Left ventricle myocardium superior (tissue), 1 donor: ENCODE measurements at regions not wholly inside any gene's neighbourhood (a gene's known extent, or its start where the extent isn't known, plus 50 kb on each side); places are given as distances from the start of the nearest gene placed in this dataset.

Experiments
- ATAC-seq: fragments of 200-7000 bp; cut with Tn5 transposase; one replicate; pipeline ENCODE4 v1.9.1; 2020; ENCODE audit warnings: mild to moderate bottlenecking, moderate library complexity
- DNase-seq: peaks from one replicate; pipeline ENCODE4 v3.0.0-alpha.2; 2020
- intact Hi-C: fragments of 100-400 bp; cut with micrococcal nuclease; formaldehyde crosslinking; loops from one replicate; pipeline ENCODE4 v1.11.0; 2022
- donor health status: DM: no; HTN: yes; CAD: no; lungs with severe emphysema.

DNA sequence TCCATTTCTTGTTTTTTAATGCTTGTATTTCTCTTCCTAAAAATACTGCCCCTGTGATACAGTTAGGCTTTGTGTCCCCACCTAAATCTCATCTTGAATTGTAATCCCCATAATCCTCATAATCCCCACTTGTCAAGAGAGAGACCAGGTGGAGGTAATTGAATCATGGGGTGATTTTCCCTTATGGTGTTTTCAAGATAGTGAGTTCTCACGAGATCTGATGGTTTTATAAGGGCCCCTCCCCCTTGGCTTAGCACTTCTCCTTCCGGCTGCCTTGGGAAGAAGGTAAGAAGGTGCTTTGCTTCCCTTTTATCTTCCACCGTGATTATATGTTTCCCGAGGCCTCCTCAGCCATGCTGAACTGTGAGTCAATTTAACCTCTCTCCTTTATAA lies 227.4 kb downstream of the MAN2A1 start:
- ATAC-seq: no peak
- intact Hi-C loops: no loop called here

GRCh38 chr5:109917966-109918365 lies 228.2 kb downstream of the MAN2A1 start:
- ATAC-seq (no peak), DNase-seq (no peak)
- intact Hi-C loops: no loop called here

More for the DNA sequence above, 227.4 kb downstream of the MAN2A1 start:
- no peak for DNase-seq

- ATAC-seq (no peak), DNase-seq (no peak)
- intact Hi-C loops: no loop called here
Observed at GRCh38 chr5:109920736-109921135, 231.0 kb downstream of the MAN2A1 start.

DNA sequence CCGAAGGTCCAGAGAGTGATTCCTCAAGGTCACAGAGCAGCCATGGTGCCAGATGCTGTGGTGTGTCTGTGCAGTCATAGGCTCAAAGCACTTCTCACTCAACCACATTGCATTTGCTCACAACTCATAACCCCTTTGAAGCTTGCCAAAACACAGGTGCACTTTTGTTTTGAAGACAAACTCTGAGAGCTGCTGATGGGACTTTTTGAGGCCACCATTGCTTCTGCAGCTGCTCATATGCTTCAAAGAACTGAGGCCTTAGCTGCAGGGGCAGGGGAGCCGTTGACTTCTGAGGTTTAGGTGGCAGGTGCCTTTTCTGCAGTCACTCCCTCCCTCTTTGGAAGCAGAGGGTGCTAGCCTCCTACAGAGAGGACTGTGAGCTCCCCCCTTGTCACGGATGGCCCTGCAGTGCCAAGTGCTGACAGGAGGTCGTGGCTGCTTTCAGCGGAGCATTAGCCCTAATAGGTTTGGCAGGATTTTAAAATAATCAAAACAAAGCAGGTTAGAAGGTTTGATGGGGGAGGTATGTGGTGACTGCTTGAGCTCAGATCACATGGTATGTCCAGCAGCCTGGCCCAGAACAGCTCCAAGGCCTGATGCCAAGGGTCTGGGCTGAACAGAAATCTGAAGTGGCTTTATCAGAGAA lies 232.1 kb downstream of the MAN2A1 start:
- ATAC-seq (peak; percentile 97), DNase-seq (peak; percentile 71)
- intact Hi-C loops: no loop called here

- DNase-seq (no peak), ATAC-seq (peak; percentile 13)
- intact Hi-C loops: no loop called here
Observed at GRCh38 chr5:109922381-109922995, 232.8 kb downstream of the MAN2A1 start.

DNA sequence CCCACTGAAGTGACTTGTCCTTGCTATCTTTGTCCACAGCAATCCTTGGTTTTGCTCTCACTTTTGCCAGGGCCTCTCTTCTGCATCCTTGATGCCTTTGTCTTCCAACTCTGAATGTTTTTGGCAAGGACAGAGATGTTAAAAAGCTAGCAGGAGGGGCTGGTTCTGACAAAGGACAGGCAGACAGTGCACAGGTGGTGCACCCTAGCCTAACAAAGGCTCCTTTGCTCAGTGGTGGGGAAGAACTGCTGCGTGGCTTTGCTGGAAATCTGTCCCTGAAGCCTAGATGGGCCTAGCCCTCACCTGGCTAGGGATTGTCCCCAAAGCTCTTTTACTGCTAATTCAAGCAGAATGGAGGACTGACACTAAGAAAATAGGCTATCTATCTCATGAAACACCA lies 233.5 kb downstream of the MAN2A1 start:
- intact Hi-C loops: no loop called here
- DNase-seq: no peak
- no peak for ATAC-seq

GRCh38 chr5:109924237-109925107 lies 234.7 kb downstream of the MAN2A1 start:
- DNase-seq (no peak), ATAC-seq (no peak)
- intact Hi-C loops: no loop called here

- ATAC-seq (no peak), DNase-seq (no peak)
- intact Hi-C loops: no loop called here
Observed at GRCh38 chr5:109927639-109928038, 237.9 kb downstream of the MAN2A1 start.

DNA sequence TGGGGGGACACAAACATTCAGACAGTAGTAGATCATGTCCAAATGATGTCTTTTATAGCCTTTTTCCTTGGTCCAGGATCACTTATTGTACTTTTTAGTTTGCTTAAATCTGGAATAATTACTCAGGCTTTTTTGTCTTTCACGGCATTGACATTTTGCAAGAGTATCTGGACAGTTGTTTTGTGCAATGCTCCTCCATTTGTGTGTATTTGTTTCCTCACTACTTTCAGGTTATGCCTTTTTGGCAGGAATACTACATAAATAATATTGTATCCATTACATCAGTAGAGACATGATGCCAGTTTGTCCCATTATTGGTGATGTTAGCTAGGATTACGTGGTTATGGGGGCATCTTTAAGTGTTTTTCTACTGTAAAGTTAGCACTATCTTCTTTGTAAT lies 238.3 kb downstream of the MAN2A1 start:
- DNase-seq (no peak), ATAC-seq (no peak)
- intact Hi-C loops: no loop called here

GRCh38 chr5:109928811-109929210 lies 239.1 kb downstream of the MAN2A1 start:
- ATAC-seq (no peak), DNase-seq (no peak)
- intact Hi-C loops: no loop called here

- DNase-seq: no peak
- no peak for ATAC-seq
- intact Hi-C loops: no loop called here
Observed at GRCh38 chr5:109929376-109929775, 239.6 kb downstream of the MAN2A1 start.

DNA sequence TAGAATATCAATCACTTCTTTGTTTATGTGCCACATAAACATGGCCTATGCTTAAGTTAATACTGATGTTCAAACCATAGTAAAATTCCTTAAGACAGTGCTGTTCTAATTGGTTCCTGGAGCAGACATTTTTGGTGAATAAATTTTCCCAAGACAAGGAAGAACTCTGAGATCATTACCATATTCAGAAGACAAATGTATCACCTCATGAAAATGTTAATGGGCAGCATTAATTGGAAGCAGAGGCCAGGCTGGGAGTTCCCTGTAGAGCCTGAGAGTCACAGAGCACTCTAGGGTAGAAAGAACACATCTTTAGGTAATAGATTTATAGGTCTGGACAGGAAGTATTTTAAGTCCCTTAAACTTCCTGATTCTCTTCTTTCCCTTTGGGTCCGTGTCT lies 240.2 kb downstream of the MAN2A1 start:
- no peak for DNase-seq
- intact Hi-C loops: no loop called here
- no peak for ATAC-seq

DNA sequence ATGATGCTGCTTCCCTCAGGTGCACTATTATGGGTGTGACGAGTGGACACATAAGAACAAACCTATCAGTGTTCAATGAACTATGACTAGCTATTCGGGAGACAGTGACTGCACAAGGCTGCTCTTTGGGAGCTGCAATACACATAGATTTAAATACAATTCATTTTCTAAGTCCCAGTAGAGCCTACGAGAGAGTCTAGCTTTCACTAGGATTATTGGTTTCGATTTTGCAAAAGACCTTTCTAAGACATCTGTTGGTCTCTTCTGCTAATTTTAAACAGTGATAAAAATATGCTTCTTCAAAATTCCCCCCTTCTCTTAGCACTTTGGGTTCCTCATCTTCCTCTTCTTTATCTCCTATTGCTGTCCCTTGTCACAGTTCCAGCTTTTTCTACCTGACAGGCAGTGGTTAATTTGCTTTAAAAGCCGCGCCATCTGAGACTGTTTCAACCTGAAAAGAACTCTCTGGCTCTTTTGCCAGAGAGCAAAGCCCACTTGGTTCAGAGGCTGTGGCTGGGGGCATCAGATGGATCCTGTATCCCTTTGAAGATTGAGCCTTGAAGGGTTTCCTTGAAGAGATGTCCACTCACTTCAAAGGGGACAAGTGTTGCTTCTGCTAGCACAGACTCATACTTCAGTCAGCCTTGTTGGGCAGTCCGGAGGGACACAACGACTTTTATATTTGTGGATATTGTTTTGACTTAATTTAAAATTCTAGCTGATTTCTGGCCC lies 241.5 kb downstream of the MAN2A1 start:
- DNase-seq (no peak), ATAC-seq (no peak)
- intact Hi-C loops: no loop called here

- no peak for ATAC-seq
- no peak for DNase-seq
- intact Hi-C loops: no loop called here
Observed at GRCh38 chr5:109935833-109936490, 246.2 kb downstream of the MAN2A1 start.

GRCh38 chr5:109936996-109937395 lies 247.3 kb downstream of the MAN2A1 start:
- DNase-seq (no peak), ATAC-seq (no peak)
- intact Hi-C loops: no loop called here

DNA sequence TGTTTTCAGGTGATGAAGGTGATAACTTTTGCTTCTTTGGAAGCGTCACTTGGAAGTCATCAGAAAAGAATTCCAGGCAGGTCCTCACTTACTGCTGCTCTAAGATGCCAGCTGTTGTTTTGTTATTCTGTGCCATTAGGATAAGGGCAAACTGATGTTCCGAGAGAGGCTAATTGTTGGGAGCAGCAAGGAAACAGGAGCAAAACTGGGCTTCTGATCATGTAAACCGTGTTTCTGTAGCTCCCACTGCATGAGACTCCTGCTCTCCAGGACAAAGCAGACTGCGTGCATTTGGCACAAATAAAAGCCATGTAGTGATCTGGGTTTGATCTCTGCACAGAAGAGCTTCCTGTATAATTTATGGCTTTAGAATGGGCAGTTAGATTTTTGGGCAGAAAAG lies 248.2 kb downstream of the MAN2A1 start:
- no peak for ATAC-seq
- intact Hi-C loops: no loop called here
- DNase-seq: no peak

GRCh38 chr5:109938453-109938852 lies 248.7 kb downstream of the MAN2A1 start:
- no peak for DNase-seq
- ATAC-seq: no peak

GRCh38 chr5:109939116-109939682 lies 249.5 kb downstream of the MAN2A1 start:
- intact Hi-C loops: no loop called here
- ATAC-seq (no peak), DNase-seq (no peak)

More at GRCh38 chr5:109938453-109938852, 248.7 kb downstream of the MAN2A1 start:
- intact Hi-C loops: no loop called here

DNA sequence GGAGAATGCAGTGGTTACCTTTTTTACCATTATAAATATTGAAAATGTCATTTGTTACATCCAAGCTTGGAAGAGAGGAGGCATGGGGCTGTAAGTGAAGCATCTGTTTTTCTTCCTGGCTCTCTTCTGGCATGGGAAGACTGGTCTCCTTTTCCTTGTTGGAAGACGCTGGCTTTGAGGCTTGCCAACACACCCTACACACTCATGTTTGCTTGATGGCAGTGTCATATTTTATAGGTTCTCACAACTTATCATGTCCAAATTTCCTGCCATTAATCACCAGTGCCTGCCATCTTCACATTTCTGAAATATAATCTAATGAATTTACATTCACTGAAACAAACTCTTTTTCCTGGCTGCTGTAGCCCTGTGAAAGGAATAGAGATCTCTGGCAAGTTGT lies 252.9 kb downstream of the MAN2A1 start:
- ATAC-seq (no peak), DNase-seq (no peak)
- intact Hi-C loops: no loop called here
